Pancreas (tissue), 10 donors: ENCODE measurements at regions not wholly inside any gene's neighbourhood (a gene's known extent, or its start where the extent isn't known, plus 50 kb on each side); places are given as distances from the start of the nearest gene placed in this dataset.
A peak's percentile ranks its signal among the peaks of the same experiment; 100 is the strongest.

Experiments
- ATAC-seq, 4 donors: fragments of 200-7000 bp; cut with Tn5 transposase; one replicate each; pipeline versions ENCODE4 v1.8.0 to v1.9.1; 2020; ENCODE audit warnings: mild to moderate bottlenecking in 4 of 4, moderate library complexity in 4 of 4
- DNase-seq, 6 donors: peaks; one replicate each; pipeline ENCODE4 v3.0.0-alpha.2; 2020
- FAIRE-seq: peaks from 2 replicates; lab custom pipeline; 2012; peaks lifted over from hg19 to GRCh38; lab: Jason Lieb, UNC
- H3K27ac ChIP-seq, 4 donors: fragments of 200-600 bp; sonication (generic); 1 replicate in 3 of 4; 2 replicates in 1 of 4; pipeline versions ENCODE4 v1.5.0 to v1.8.0; 2020
- H3K27me3 ChIP-seq, 4 donors: fragments of 200-600 bp; one replicate each; pipeline ENCODE4 v1.8.0; 2021
- H3K36me3 ChIP-seq, 3 donors: fragments of 200-600 bp; sonication (generic) in 1 of 3; one replicate each; pipeline versions ENCODE4 v1.5.0 to v1.8.0; 2020 to 2021
- H3K4me1 ChIP-seq, 3 donors: fragments of 200-600 bp; one replicate each; pipeline ENCODE4 v1.8.0; 2021
- H3K4me3 ChIP-seq, 4 donors: fragments of 200-600 bp; sonication (generic) in 2 of 4; one replicate each; pipeline versions ENCODE4 v1.5.0 to v1.8.0; 2020 to 2021
- H3K9me3 ChIP-seq, 4 donors: fragments of 200-600 bp; one replicate each; pipeline ENCODE4 v1.8.0; 2021
- WGBS, 2 donors: extraction: QIAGEN DNeasy Blood & Tissue Kit; methylation state at CpG; one replicate each; pipeline ENCODE4 v1.1.7; 2013; 5-methylcytosine and 5-hydroxymethylcytosine counted together
- intact Hi-C, 3 donors: fragments of 100-400 bp; cut with DNase I; formaldehyde crosslinking; loops; one replicate each; pipeline versions ENCODE4 v1.11.1 to v1.14.2; 2022
- TF ChIP-seq, protein P1 (sequence below), 4 donors: fragments of 200-600 bp; sonication (generic) in 3 of 4; IDR thresholded peaks; one replicate each; pipeline versions ENCODE4 v1.5.0 to v1.8.0; 2021; ENCODE audit warnings: antibody characterized with exemption in 4 of 4
- donor health status: healthy with polysubstance abuse.
- donor health status: DM: no; HTN: no; CAD: no; lungs with moderate emphysema.
- donor health status: DM: no; HTN: no; CAD: no.
- donor health status: control.
- donor health status: control.
- donor health status: Bipolar disorder and iron deficiency.
- donor health status: DM: yes; HTN: yes; CAD: no.
- donor health status: DM: no; HTN: no; CAD: no.
- donor health status: DM: no; HTN: no; CAD: no.
- donor health status: DM: yes; HTN: yes; CAD: no.

DNA sequence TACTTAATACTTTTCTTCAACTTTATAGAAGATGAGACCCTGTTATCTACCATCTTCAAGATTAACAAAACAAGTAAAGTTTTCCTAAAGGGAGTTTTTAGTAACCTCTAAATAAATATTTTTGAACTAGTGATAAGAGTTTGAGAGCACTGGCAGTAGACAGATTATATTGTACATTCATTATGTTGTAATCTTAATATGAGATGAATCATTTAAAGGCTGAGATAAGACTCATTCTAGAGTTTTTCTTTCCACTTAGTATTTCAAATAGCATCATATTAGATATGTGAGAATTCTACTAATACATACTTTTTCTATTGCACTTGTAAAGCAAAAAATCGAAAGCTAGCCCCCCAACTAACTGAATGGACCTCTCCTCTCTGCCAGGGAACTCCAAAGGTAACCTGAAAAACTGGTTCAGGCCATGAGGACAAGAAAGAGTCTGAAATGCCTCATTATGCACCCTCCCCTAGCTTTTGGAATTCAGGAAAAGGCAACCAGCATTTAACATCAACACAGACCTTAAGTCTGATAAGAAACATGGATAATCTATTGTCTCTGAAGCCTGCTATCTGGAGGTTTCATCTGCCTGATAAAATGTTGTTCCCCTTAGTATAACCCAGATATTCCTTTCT is 875.4 kb upstream of the SLC10A2 start:
- no peak for FAIRE-seq

GRCh38 chr13:103935117-103935516 is 868.9 kb upstream of the SLC10A2 start:
- Histone ChIP-seq H3K27ac (no peak overlapping the region), H3K27me3 (no peaks in the 10 kb centered on the region), H3K9me3 (no peaks in the 10 kb centered on the region), H3K4me3 (no peak overlapping the region), H3K36me3 (no peaks in the 10 kb centered on the region), H3K4me1 (no peaks in the 10 kb centered on the region)
- intact Hi-C loops = no loop called here
- TF ChIP-seq, protein P1, sequence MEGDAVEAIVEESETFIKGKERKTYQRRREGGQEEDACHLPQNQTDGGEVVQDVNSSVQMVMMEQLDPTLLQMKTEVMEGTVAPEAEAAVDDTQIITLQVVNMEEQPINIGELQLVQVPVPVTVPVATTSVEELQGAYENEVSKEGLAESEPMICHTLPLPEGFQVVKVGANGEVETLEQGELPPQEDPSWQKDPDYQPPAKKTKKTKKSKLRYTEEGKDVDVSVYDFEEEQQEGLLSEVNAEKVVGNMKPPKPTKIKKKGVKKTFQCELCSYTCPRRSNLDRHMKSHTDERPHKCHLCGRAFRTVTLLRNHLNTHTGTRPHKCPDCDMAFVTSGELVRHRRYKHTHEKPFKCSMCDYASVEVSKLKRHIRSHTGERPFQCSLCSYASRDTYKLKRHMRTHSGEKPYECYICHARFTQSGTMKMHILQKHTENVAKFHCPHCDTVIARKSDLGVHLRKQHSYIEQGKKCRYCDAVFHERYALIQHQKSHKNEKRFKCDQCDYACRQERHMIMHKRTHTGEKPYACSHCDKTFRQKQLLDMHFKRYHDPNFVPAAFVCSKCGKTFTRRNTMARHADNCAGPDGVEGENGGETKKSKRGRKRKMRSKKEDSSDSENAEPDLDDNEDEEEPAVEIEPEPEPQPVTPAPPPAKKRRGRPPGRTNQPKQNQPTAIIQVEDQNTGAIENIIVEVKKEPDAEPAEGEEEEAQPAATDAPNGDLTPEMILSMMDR (IDR thresholded peaks at IDR 0.05) = no peak
- FAIRE-seq (no peak), ATAC-seq (no peak), DNase-seq (no peak)
- 77 to 87% methylated on average over 4 of the region's 4 CpGs for WGBS, 2 donors

More for the DNA sequence above, 875.4 kb upstream of the SLC10A2 start:
- H3K27me3 ChIP-seq = no peaks in the 10 kb centered on the region
- no peak overlapping the region for H3K4me3 ChIP-seq
- no peaks in the 10 kb centered on the region for H3K4me1 ChIP-seq
- DNase-seq = no peak
- TF ChIP-seq, protein P1 (IDR thresholded peaks at IDR 0.05) = no peak
- H3K36me3 ChIP-seq = no peaks in the 10 kb centered on the region
- WGBS, 2 donors = 14 to 29% methylated on average over 1 of the region's 1 CpG
- no peaks in the 10 kb centered on the region for H3K9me3 ChIP-seq
- intact Hi-C loops = no loop called here
- ATAC-seq = peak in 2 of 4 donors; percentile 38 to 42
- H3K27ac ChIP-seq = no peak overlapping the region

- Histone ChIP-seq H3K9me3 (no peaks in the 10 kb centered on the region), H3K4me3 (no peak overlapping the region), H3K4me1 (no peaks in the 10 kb centered on the region), H3K36me3 (no peaks in the 10 kb centered on the region), H3K27ac (no peak overlapping the region), H3K27me3 (no peaks in the 10 kb centered on the region)
- DNase-seq (no peak), ATAC-seq (no peak), FAIRE-seq (no peak)
- TF ChIP-seq, protein P1 (IDR thresholded peaks at IDR 0.05) = no peak
- intact Hi-C loops = no loop called here
- WGBS, 2 donors = 91 to 94% methylated on average over 12 of the region's 12 CpGs
These were observed 865.7 kb upstream of the SLC10A2 start for GRCh38 chr13:103931885-103932284.

DNA sequence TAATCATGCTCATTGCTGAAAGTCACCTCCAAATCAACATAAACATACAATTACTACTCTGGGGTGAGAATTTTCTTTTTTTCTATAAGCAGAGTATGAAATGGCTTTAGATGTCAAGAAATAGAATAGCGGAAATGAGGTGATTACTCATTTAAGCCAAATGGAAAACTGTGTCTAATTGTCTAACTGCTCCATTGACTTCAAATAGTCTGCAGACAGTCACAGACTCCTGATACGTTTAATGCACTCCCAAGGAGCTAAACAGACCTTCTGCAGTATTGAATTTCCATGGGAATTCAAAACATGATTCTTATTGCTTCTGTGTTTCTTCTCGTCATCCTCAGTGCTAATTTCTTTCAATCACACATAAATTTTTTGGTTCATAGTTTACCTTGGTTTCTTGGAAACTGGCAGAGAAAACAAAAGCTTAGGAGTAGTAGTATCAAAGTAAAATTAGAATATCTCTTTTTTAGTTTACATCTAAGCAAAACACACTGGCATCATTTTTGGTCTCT is 865.2 kb upstream of the SLC10A2 start:
- DNase-seq = no peak
- TF ChIP-seq, protein P1 (IDR thresholded peaks at IDR 0.05) = no peak
- 66 to 68% methylated on average over 3 of the region's 3 CpGs for WGBS, 2 donors

GRCh38 chr13:103926118-103926517 is 859.9 kb upstream of the SLC10A2 start:
- ATAC-seq = no peak
- FAIRE-seq = no peak
- Histone ChIP-seq H3K4me1 (no peaks in the 10 kb centered on the region), H3K27me3 (no peaks in the 10 kb centered on the region), H3K27ac (no peak overlapping the region), H3K4me3 (no peak overlapping the region), H3K9me3 (no peaks in the 10 kb centered on the region), H3K36me3 (no peaks in the 10 kb centered on the region)
- TF ChIP-seq, protein P1 (IDR thresholded peaks at IDR 0.05) = no peak
- intact Hi-C loops = no loop called here
- DNase-seq = no peak
- WGBS, 2 donors = 71 to 84% methylated on average over 3 of the region's 3 CpGs

More for the DNA sequence above, 865.2 kb upstream of the SLC10A2 start:
- Histone ChIP-seq H3K27ac (no peak overlapping the region), H3K9me3 (no peaks in the 10 kb centered on the region), H3K4me3 (no peak overlapping the region), H3K27me3 (no peaks in the 10 kb centered on the region), H3K36me3 (no peaks in the 10 kb centered on the region), H3K4me1 (no peaks in the 10 kb centered on the region)
- no peak for FAIRE-seq
- no peak for ATAC-seq
- intact Hi-C loops = no loop called here
